ENCODE measurements at regions not wholly inside any gene's neighbourhood (a gene's known extent, or its start where the extent isn't known, plus 50 kb on each side); places are given as distances from the start of the nearest gene placed in this dataset.

- TF ChIP-seq CTCF (conservative IDR thresholded peaks at IDR 0.05) (no peak), EZH2 (IDR thresholded peaks at IDR 0.05; ENCODE audit: low read depth) (no peak)
Measured at GRCh38 chr9:87152256-87152655, 204.9 kb upstream of the GAS1 start.
